Upper lobe of right lung (tissue), 1 donor: ENCODE measurements at regions not wholly inside any gene's neighbourhood (a gene's known extent, or its start where the extent isn't known, plus 50 kb on each side); places are given as distances from the start of the nearest gene placed in this dataset.

Experiments used
- ATAC-seq: fragments of 200-7000 bp; cut with Tn5 transposase; one replicate; pipeline ENCODE4 v1.9.1; 2020; ENCODE audit warnings: mild to moderate bottlenecking, moderate library complexity
- DNase-seq: peaks from one replicate; pipeline ENCODE4 v3.0.0-alpha.2; 2020
- H3K27ac ChIP-seq: fragments of 200-600 bp; one replicate; pipeline ENCODE4 v1.8.0; 2022
- H3K27me3 ChIP-seq: fragments of 200-600 bp; one replicate; pipeline ENCODE4 v1.8.0; 2022; ENCODE audit warnings: mild to moderate bottlenecking
- H3K36me3 ChIP-seq: fragments of 200-600 bp; one replicate; pipeline ENCODE4 v1.8.0; 2022
- H3K4me1 ChIP-seq: fragments of 200-600 bp; one replicate; pipeline ENCODE4 v1.8.0; 2022
- H3K4me3 ChIP-seq: fragments of 200-600 bp; one replicate; pipeline ENCODE4 v1.8.0; 2022; ENCODE audit warnings: mild to moderate bottlenecking
- H3K9me3 ChIP-seq: fragments of 200-600 bp; one replicate; pipeline ENCODE4 v1.8.0; 2022
- CTCF ChIP-seq: fragments of 200-600 bp; IDR thresholded peaks from one replicate; pipeline ENCODE4 v1.8.0; 2022; ENCODE audit warnings: antibody characterized with exemption
- intact Hi-C: fragments of 100-400 bp; cut with DNase I; formaldehyde crosslinking; loops from one replicate; pipeline ENCODE4 v1.11.0; 2022
- donor health status: DM: no; HTN: yes; CAD: no; lungs with severe emphysema.

- H3K4me3 ChIP-seq, result no peak overlapping the region
- no peak for TF ChIP-seq CTCF
- no peaks in the 10 kb centered on the region for H3K27me3 ChIP-seq
- H3K4me1 ChIP-seq, result peaks cover 5% of the 10 kb centered on the region
- intact Hi-C loops, result no loop called here
- no peak for ATAC-seq
- H3K27ac ChIP-seq, result peak overlapping the region; percentile 76
- H3K36me3 ChIP-seq, result no peaks in the 10 kb centered on the region
- DNase-seq, result no peak
- H3K9me3 ChIP-seq, result no peaks in the 10 kb centered on the region
These were observed 237.8 kb downstream of the LTN1 start for GRCh38 chr21:28754862-28755261.

GRCh38 chr21:28754127-28754611, 238.5 kb downstream of the LTN1 start:
- DNase-seq (no peak), ATAC-seq (peak; percentile 60)
- H3K36me3 ChIP-seq, result no peaks in the 10 kb centered on the region
- intact Hi-C loops, result no loop called here
- H3K4me3 ChIP-seq, result no peak overlapping the region
- no peaks in the 10 kb centered on the region for H3K27me3 ChIP-seq
- no peak for TF ChIP-seq CTCF
- peak overlapping the region; percentile 49 for H3K27ac ChIP-seq
- H3K4me1 ChIP-seq, result peaks cover 5% of the 10 kb centered on the region
- H3K9me3 ChIP-seq, result no peaks in the 10 kb centered on the region

GRCh38 chr21:28752131-28752530, 240.5 kb downstream of the LTN1 start:
- DNase-seq, result no peak
- TF ChIP-seq CTCF, result no peak
- intact Hi-C loops, result no loop called here

GRCh38 chr21:28751176-28751575, 241.5 kb downstream of the LTN1 start:
- Histone ChIP-seq H3K9me3 (no peaks in the 10 kb centered on the region), H3K36me3 (no peaks in the 10 kb centered on the region), H3K27me3 (no peaks in the 10 kb centered on the region), H3K27ac (no peak overlapping the region), H3K4me3 (no peak overlapping the region), H3K4me1 (peaks cover 5% of the 10 kb centered on the region)
- TF ChIP-seq CTCF, result no peak
- ATAC-seq, result no peak
- intact Hi-C loops, result no loop called here
- DNase-seq, result no peak

More at GRCh38 chr21:28752131-28752530, 240.5 kb downstream of the LTN1 start:
- no peaks in the 10 kb centered on the region for H3K9me3 ChIP-seq
- H3K4me1 ChIP-seq, result peaks cover 5% of the 10 kb centered on the region
- no peaks in the 10 kb centered on the region for H3K27me3 ChIP-seq
- H3K36me3 ChIP-seq, result no peaks in the 10 kb centered on the region
- H3K27ac ChIP-seq, result no peak overlapping the region
- no peak overlapping the region for H3K4me3 ChIP-seq
- ATAC-seq, result no peak

GRCh38 chr21:28750565-28750964, 242.1 kb downstream of the LTN1 start:
- no peaks in the 10 kb centered on the region for H3K9me3 ChIP-seq
- H3K4me1 ChIP-seq, result peaks cover 5% of the 10 kb centered on the region
- ATAC-seq (no peak), DNase-seq (no peak)
- no peak for TF ChIP-seq CTCF
- H3K27me3 ChIP-seq, result no peaks in the 10 kb centered on the region
- intact Hi-C loops, result no loop called here
- H3K4me3 ChIP-seq, result no peak overlapping the region
- no peaks in the 10 kb centered on the region for H3K36me3 ChIP-seq
- H3K27ac ChIP-seq, result no peak overlapping the region

- ATAC-seq (no peak), DNase-seq (no peak)
- Histone ChIP-seq H3K36me3 (no peaks in the 10 kb centered on the region), H3K9me3 (no peaks in the 10 kb centered on the region), H3K27me3 (no peaks in the 10 kb centered on the region), H3K4me3 (no peak overlapping the region), H3K4me1 (peaks cover 3% of the 10 kb centered on the region), H3K27ac (no peak overlapping the region)
- intact Hi-C loops, result loop anchor here (10.0 kb wide), 1 partner anchor 1045 kb away; no protein-coding TSS in a partner anchor
- no peak for TF ChIP-seq CTCF
These were observed 243.1 kb downstream of the LTN1 start for GRCh38 chr21:28749536-28749935.
